PC-3 (cell line): ENCODE measurements at regions not wholly inside any gene's neighbourhood (a gene's known extent, or its start where the extent isn't known, plus 50 kb on each side); places are given as distances from the start of the nearest gene placed in this dataset.

Source experiments
- EZH2 ChIP-seq: fragments of 300-600 bp; sonication (generic); IDR thresholded peaks from one replicate; pipeline ENCODE4 v1.6.1; 2017; ENCODE audit warnings: antibody characterized with exemption, mild to moderate bottlenecking, low read length; ENCODE audit not compliant: unreplicated experiment
- TF ChIP-seq, protein P1 (sequence below): fragments of 300-600 bp; sonication (generic); conservative IDR thresholded peaks from 2 replicates; pipeline ENCODE4 v1.5.1; 2017; ENCODE audit warnings: antibody characterized with exemption, low read depth, mild to moderate bottlenecking, low read length

DNA sequence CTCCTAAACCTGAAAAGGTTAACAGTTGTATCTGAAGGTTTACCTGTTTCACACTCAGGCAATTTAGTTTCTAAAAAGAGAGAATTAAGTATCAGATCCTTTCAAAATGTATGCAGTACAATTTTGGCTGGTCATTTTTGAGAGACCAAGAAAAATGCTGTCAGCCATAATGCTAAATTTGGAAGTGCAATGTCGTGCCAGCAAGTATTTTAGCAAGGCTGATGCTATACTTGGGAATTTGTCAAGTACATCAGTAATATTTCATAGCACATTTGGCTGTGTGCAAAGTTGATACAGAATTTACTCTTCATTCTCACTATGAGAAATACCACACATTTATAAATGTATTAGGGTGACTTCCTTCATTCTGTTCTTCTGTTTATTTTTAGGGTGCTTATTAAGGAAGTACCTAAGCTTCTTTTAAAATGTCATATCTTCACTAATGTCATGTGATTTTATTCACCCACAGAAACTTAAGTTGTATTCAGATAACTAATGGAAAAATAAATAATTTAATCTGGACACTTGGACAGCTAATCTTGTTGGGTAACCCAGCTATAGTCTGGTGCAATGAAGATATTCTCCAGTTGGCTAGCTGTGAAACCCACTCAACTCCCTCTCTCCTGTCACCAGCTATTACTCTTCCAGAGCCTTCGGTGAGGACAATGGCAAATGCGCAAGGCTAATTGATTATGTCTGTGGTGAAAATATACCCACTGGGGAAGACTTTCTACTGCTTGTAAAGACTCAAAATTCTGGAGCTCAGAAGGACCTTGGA lies 84.2 kb upstream of the TLL1 start:
- no peak for TF ChIP-seq EZH2
- TF ChIP-seq, protein P1, sequence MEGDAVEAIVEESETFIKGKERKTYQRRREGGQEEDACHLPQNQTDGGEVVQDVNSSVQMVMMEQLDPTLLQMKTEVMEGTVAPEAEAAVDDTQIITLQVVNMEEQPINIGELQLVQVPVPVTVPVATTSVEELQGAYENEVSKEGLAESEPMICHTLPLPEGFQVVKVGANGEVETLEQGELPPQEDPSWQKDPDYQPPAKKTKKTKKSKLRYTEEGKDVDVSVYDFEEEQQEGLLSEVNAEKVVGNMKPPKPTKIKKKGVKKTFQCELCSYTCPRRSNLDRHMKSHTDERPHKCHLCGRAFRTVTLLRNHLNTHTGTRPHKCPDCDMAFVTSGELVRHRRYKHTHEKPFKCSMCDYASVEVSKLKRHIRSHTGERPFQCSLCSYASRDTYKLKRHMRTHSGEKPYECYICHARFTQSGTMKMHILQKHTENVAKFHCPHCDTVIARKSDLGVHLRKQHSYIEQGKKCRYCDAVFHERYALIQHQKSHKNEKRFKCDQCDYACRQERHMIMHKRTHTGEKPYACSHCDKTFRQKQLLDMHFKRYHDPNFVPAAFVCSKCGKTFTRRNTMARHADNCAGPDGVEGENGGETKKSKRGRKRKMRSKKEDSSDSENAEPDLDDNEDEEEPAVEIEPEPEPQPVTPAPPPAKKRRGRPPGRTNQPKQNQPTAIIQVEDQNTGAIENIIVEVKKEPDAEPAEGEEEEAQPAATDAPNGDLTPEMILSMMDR: no peak
